ENCODE measurements at regions not wholly inside any gene's neighbourhood (a gene's known extent, or its start where the extent isn't known, plus 50 kb on each side); places are given as distances from the start of the nearest gene placed in this dataset.

DNA sequence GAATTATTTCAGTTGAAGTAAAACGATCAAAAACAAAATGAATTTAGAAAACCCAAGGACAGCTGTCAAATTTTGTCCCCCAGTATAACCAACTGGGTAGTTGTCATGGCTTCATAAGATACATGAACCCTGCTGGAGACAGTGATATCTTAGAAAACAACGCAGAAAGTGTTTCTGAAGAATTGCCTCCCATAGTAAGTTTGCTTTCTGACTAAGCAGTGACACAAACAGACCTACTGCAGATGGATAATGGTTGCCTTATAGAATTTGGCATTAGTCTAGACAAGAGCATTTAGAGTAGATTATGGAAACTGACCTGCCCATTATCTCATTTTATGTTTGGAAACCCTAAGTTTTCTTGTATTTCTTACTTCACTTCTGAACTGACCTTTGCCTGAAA is 187.7 kb upstream of the KCNN2 start:
- TF ChIP-seq, protein P1, sequence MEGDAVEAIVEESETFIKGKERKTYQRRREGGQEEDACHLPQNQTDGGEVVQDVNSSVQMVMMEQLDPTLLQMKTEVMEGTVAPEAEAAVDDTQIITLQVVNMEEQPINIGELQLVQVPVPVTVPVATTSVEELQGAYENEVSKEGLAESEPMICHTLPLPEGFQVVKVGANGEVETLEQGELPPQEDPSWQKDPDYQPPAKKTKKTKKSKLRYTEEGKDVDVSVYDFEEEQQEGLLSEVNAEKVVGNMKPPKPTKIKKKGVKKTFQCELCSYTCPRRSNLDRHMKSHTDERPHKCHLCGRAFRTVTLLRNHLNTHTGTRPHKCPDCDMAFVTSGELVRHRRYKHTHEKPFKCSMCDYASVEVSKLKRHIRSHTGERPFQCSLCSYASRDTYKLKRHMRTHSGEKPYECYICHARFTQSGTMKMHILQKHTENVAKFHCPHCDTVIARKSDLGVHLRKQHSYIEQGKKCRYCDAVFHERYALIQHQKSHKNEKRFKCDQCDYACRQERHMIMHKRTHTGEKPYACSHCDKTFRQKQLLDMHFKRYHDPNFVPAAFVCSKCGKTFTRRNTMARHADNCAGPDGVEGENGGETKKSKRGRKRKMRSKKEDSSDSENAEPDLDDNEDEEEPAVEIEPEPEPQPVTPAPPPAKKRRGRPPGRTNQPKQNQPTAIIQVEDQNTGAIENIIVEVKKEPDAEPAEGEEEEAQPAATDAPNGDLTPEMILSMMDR (IDR thresholded peaks at IDR 0.05), result no peak
- TF ChIP-seq EZH2 (IDR thresholded peaks at IDR 0.05), result no peak
